HL-60 (cell line): ENCODE measurements at regions not wholly inside any gene's neighbourhood (a gene's known extent, or its start where the extent isn't known, plus 50 kb on each side); places are given as distances from the start of the nearest gene placed in this dataset.

Experiments used
- DNase-seq, 2 experiments: peaks; one replicate each; pipeline ENCODE4 v3.0.0-alpha.2; 2010 to 2020; ENCODE audit warnings: low read depth in 1 of 2, low spot score in 1 of 2
- H3K27ac ChIP-seq: fragments of 250-450 bp; sonication (Bioruptor Pico); replicated peaks from 2 replicates; pipeline ENCODE4 v1.5.1; 2020; ENCODE audit warnings: mild to moderate bottlenecking, moderate library complexity
- H3K27me3 ChIP-seq: fragments of 250-450 bp; sonication (Bioruptor Pico); 2 replicates; pipeline ENCODE4 v1.5.1; 2021; ENCODE audit warnings: mild to moderate bottlenecking, moderate library complexity; ENCODE audit not compliant: insufficient read depth, poor library complexity, severe bottlenecking
- H3K4me3 ChIP-seq: replicated peaks from 2 replicates; pipeline ENCODE4 v1.5.1; 2011; ENCODE audit warnings: mild to moderate bottlenecking, control low read depth, low read length; ENCODE audit not compliant: insufficient read depth
- GABPA ChIP-seq: IDR thresholded peaks from 2 replicates; pipeline ENCODE4 v1.6.1; 2012; ENCODE audit warnings: low read depth
- POLR2AphosphoS5 ChIP-seq: IDR thresholded peaks from 2 replicates; pipeline ENCODE4 v1.6.1; 2012; ENCODE audit warnings: low read depth
- SPI1 ChIP-seq: IDR thresholded peaks from 2 replicates; pipeline ENCODE4 v1.6.1; 2012; ENCODE audit warnings: low read depth, mild to moderate bottlenecking, borderline replicate concordance
- TF ChIP-seq, protein P1 (sequence below): IDR thresholded peaks from 2 replicates; pipeline ENCODE4 v1.6.1; 2012; ENCODE audit warnings: low read depth; ENCODE audit not compliant: insufficient replicate concordance
- TF ChIP-seq, protein P2 (sequence below): IDR thresholded peaks from one replicate; pipeline ENCODE4 v1.5.1; 2011; ENCODE audit warnings: low read length, control low read depth, inconsistent platforms; ENCODE audit not compliant: insufficient read depth

DNA sequence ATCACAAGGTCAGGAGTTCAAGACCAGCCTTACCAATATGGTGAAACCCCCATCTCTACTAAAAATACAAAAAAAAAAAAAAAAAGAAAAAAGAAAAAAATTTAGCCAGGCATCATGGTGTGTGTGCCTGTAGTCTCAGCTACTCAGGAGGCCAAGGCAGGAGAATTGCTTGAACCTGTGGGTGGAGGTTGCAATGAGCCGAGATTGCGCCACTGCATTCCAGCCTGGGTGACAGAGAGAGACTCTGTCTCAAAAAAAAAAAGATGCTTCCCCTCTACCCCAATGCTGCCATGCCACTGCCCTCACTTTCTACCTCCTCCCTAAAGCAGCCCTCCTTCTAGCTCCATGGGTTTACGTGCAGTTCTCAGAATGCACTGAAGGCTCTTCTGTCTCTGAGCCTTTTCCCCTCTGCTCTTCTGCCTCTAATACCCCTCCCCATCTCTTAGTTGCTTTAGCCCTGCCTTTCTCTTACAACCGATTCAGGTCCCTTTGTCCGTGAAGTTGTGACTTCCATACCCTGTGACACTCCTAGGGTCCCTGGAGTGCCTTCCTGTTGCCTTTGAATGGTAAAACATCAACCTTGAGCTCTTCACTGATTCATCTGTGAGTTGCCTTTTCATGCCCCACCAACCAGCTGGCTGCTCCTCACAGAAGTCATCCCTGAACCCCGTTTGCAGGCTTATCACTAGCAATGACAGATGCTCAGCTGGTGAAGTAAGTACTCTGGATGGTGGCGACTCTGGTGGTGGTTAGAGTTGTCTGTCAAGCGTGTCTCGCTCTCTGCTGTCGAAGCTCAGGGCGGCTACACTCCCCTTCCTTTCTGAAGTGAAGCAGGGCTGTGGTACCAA is 234.9 kb downstream of the RHOU start:
- TF ChIP-seq, protein P1, sequence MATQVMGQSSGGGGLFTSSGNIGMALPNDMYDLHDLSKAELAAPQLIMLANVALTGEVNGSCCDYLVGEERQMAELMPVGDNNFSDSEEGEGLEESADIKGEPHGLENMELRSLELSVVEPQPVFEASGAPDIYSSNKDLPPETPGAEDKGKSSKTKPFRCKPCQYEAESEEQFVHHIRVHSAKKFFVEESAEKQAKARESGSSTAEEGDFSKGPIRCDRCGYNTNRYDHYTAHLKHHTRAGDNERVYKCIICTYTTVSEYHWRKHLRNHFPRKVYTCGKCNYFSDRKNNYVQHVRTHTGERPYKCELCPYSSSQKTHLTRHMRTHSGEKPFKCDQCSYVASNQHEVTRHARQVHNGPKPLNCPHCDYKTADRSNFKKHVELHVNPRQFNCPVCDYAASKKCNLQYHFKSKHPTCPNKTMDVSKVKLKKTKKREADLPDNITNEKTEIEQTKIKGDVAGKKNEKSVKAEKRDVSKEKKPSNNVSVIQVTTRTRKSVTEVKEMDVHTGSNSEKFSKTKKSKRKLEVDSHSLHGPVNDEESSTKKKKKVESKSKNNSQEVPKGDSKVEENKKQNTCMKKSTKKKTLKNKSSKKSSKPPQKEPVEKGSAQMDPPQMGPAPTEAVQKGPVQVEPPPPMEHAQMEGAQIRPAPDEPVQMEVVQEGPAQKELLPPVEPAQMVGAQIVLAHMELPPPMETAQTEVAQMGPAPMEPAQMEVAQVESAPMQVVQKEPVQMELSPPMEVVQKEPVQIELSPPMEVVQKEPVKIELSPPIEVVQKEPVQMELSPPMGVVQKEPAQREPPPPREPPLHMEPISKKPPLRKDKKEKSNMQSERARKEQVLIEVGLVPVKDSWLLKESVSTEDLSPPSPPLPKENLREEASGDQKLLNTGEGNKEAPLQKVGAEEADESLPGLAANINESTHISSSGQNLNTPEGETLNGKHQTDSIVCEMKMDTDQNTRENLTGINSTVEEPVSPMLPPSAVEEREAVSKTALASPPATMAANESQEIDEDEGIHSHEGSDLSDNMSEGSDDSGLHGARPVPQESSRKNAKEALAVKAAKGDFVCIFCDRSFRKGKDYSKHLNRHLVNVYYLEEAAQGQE = no peak
- TF ChIP-seq POLR2AphosphoS5 = no peak
- TF ChIP-seq SPI1 = no peak
- TF ChIP-seq, protein P2, sequence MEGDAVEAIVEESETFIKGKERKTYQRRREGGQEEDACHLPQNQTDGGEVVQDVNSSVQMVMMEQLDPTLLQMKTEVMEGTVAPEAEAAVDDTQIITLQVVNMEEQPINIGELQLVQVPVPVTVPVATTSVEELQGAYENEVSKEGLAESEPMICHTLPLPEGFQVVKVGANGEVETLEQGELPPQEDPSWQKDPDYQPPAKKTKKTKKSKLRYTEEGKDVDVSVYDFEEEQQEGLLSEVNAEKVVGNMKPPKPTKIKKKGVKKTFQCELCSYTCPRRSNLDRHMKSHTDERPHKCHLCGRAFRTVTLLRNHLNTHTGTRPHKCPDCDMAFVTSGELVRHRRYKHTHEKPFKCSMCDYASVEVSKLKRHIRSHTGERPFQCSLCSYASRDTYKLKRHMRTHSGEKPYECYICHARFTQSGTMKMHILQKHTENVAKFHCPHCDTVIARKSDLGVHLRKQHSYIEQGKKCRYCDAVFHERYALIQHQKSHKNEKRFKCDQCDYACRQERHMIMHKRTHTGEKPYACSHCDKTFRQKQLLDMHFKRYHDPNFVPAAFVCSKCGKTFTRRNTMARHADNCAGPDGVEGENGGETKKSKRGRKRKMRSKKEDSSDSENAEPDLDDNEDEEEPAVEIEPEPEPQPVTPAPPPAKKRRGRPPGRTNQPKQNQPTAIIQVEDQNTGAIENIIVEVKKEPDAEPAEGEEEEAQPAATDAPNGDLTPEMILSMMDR = no peak
- no peak for TF ChIP-seq GABPA
- Histone ChIP-seq H3K4me3 (no peak overlapping the region), H3K27me3 (no peaks in the 10 kb centered on the region), H3K27ac (no peak overlapping the region)
- peak in 1 of 2 experiments; percentile 29 for DNase-seq

DNA sequence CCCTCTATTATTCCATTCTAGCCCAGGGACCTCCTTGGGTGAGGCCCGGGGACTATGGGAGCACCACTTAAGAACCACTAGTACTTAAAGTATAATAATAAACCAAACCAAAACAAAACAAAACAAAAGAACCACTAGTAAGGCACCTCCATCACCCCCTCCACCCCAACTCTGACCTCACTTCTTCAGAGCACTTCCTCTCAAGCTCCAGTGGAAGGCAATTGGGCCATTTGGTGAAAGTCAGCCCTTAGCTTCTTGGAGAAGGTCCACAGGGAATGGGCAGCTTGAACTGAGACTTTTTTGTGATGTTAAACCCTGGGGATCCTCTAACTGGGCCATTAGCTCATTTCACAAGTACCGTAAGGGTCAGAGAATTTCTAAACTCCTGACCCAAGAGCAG is 237.3 kb downstream of the RHOU start:
- DNase-seq = peak in 1 of 2 experiments; percentile 23
- Histone ChIP-seq H3K27ac (no peak overlapping the region), H3K4me3 (no peak overlapping the region), H3K27me3 (no peaks in the 10 kb centered on the region)
- TF ChIP-seq POLR2AphosphoS5 (no peak), SPI1 (peak; percentile 84), GABPA (no peak)
- TF ChIP-seq, protein P2 = no peak
- TF ChIP-seq, protein P1 = no peak

DNA sequence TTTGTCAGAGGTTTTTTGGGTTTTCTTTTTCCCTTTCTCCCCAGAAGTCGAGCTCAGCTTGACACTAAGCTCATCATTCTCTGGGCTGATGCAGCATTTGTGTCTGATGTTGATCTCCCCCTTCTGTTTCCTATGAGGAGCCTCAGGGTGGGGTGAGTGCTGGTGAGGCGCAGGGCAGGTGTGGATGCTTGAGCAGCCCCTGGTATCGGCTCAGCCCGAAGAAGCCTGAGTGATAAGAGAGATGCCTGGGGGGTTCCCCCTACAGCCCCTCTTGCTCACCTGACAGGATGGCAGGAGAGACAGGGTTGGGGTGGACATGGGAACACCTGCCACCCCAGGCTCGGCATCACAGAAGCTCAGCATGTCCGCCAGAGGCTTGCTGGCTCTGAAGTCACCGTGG is 239.0 kb downstream of the RHOU start:
- no peak for DNase-seq
- H3K4me3 ChIP-seq = no peak overlapping the region
- H3K27me3 ChIP-seq = no peaks in the 10 kb centered on the region
- H3K27ac ChIP-seq = no peak overlapping the region
- TF ChIP-seq, protein P2 = no peak
- TF ChIP-seq SPI1 (no peak), GABPA (no peak), POLR2AphosphoS5 (no peak)
- TF ChIP-seq, protein P1 = no peak
